NCI-H1417 (cell line): ENCODE measurements at regions not wholly inside any gene's neighbourhood (a gene's known extent, or its start where the extent isn't known, plus 50 kb on each side); places are given as distances from the start of the nearest gene placed in this dataset.
"Not testable (repeated sequence)": the region's sequence is repeated elsewhere in the genome, so short reads cannot be mapped to it uniquely, and the experiment has no call there.

Experiments
- DNase-seq, 3 experiments: peaks; one replicate each; lab custom pipeline; 2025; lab: John Stamatoyannopoulos, UW

DNA sequence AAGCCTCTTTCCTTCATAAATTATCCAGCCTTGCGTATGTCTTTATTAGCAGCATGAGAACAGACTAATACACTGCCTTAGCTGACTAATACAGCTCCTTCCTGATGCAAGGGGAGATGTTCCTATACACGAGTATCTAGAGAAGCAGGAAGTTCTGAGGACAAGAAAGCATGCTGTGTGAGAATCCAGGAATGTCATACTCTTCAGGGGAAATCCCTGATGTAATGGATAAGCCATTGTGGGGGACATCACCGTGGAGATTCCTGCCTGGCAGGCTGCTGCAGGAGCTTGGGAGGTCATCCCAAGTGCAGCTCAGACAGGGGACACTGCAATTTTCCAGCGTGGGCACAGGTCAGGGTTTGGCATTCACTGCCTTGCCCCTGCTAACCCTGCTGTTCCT lies 476.9 kb downstream of the NR2F2 start:
- DNase-seq, result no peak

GRCh38 chr15:96817900-96818299 lies 487.4 kb downstream of the NR2F2 start:
- no peak for DNase-seq

DNA sequence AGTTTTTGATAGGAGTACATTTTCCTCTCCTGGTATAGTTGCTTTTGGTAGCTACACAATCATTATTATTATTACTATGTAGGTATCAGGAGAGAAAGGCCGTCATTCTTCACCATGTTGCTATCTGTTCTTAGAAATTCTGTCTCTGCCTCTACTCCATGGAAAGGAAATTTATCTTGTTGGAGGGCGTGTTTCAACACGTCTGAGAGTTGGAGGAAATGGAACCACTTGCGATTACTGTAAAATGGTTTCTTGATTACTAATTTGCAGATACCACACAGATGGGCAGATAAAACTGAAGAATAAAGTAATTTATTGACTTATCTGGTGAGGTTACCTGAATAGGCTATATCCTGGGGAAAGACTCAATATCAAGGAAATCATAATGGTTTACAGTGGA lies 488.4 kb downstream of the NR2F2 start:
- DNase-seq, result no peak

DNA sequence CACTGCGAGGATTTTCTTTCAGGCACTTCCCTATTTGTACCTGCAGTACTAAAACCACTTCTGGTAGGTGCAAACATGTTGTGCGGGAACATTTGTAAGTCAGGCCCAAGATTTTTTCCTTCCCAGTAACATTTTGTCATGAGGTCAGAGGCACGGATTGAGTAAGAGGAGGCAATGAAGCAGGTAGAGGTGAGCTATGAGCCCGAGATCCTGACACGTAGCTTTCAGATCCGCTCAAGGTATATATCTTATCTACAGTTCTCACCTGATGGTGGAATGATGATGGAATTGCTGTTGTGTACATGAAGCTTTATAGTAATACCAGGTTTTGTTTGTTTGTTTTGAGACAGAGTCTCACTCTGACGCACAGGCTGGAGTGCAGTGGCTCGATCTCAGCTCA lies 497.5 kb downstream of the NR2F2 start:
- DNase-seq, result no peak

GRCh38 chr15:96837241-96837970 lies 506.9 kb downstream of the NR2F2 start:
- no peak for DNase-seq

DNA sequence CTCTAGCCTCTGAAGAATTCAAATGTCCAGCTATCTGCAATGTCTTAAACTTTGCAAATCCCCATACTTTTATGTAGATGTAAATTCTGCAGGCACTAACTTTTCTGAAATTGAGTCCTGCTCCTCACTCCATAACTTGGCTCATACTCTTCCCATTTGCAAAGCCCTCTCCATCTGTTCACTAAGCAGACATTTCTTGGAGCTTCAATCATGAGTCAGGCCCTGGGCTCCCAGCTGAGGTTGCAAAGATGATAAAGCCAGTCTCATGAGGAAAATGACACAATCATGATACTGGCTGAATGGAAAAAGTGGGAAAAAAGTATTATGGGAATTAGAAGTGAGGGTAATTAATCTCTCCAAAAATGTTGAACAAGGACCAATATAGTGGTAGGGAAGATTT lies 507.6 kb downstream of the NR2F2 start:
- DNase-seq, result no peak

- DNase-seq, result no peak
Observed at GRCh38 chr15:96849271-96849900, 518.9 kb downstream of the NR2F2 start.

DNA sequence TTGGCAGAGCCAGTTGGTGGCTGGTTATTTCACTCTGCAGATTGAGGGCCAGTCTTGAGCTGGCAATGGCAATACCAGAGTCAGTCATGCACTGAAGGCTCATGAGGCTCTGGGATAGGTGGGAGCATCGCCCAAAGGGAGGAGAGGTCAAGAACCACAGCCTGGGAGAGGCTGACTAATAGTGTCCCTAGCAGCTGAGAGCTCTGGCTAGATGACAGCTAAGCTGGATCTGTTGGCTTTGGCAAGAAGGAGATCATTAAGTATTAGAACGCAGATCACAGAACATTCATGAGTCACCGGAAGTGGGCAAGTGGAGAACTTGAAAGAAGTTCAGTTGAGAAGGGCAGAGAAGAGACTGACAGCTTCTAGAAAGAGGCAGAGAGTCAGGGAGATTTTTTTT lies 521.1 kb downstream of the NR2F2 start:
- DNase-seq, result no peak

DNA sequence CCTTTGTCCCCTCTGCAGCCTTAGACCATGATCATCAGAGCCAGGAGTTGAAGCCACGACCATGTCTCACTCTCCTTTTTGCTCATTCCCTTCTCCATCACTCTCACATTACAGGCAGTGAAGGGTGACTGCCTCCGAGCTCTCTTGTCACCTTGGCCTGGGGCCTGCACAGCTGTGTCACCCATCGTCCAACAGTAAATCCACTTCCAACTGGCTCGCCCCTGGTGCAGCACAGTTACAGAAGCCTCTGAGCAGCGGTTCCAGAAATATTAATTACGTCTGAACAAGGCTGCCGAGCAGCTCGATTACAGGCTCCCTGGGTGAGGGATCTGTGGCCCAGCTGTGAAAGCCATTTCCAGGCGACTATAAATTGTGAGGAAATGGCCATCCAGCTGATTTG lies 528.2 kb downstream of the NR2F2 start:
- no peak for DNase-seq

GRCh38 chr15:96860741-96861140 lies 530.2 kb downstream of the NR2F2 start:
- peak in 2 of 3 experiments; percentile 26 to 55 for DNase-seq

DNA sequence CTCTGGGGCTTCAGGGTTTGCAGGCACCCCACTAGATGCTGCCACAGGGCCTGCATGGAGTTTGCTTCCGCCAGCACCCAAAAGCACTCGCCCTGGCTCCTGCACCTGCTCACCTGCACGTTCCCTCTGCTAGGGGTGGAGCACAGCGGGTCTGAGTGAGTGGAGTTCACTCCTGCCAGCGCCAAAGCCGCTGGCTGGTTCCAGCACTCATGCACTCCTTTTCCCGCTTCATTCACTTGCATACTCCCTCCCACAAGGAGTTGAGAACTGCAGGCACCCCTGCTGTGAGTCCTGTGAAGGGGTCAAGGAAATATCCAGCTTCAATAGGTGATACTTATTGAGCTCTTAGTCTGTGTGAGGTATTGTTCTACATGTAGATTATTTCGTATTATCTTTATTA lies 537.5 kb downstream of the NR2F2 start:
- DNase-seq, result no peak

- no peak for DNase-seq
Observed at GRCh38 chr15:96869122-96869521, 538.6 kb downstream of the NR2F2 start.

DNA sequence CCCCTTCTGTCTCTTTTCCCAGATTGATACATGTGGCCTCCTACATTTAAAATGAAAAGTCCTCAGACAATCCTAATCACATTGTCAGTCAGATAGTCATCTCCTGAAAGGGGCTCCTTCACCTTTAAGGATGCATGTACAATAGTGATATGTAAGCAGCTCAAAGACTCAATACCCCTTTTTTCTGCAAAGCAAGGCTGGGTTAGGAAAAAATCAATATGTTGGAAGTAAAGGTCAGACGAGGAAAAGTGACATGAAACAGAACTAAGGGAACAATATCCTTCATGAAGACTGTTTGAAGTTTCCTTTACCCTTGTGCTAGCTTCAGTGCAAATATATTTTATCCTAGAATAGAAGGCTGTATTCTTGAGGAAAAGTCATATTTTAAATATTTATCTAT lies 539.3 kb downstream of the NR2F2 start:
- DNase-seq, result no peak

GRCh38 chr15:96870580-96870979 lies 540.1 kb downstream of the NR2F2 start:
- DNase-seq, result peak; percentile 75 to 95 (median 94)

DNA sequence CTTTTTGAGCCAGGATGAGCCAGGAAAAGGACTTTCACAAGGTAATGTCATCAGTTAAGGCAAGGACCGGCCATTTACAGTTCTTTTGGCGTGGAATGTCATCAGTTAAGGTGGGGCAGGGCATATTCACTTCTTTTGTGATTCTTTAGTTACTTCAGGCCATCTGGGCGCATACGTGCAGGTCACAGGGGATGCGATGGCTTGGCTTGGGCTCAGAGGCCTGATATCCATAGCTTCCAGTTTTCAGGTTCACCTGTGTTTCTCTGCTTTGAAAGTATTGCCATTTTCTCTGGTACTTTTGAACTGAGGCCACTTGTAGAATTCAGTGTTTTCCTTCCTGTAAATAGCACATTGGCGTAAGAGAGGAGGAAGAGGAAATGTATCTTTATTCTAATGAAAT lies 546.9 kb downstream of the NR2F2 start:
- not testable (repeated sequence) for DNase-seq

DNA sequence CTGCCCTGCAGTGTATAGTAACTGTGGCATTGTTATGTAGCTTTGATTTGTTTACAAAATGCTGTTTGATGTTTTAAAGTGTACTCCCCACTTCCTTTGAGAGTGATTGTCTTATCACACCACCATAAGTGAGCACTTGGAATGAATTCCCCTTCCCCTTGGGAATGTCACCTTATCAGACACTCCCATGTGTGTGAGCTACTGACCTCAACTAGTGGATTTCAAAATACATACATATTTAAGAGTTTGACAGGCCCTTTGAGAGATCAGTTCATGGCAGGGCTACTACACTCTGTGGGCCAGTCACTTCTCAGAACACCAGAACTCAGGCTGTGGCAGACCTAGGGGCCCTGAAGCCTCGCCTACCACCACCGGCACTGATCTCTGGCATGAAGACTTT lies 547.6 kb downstream of the NR2F2 start:
- no peak for DNase-seq

DNA sequence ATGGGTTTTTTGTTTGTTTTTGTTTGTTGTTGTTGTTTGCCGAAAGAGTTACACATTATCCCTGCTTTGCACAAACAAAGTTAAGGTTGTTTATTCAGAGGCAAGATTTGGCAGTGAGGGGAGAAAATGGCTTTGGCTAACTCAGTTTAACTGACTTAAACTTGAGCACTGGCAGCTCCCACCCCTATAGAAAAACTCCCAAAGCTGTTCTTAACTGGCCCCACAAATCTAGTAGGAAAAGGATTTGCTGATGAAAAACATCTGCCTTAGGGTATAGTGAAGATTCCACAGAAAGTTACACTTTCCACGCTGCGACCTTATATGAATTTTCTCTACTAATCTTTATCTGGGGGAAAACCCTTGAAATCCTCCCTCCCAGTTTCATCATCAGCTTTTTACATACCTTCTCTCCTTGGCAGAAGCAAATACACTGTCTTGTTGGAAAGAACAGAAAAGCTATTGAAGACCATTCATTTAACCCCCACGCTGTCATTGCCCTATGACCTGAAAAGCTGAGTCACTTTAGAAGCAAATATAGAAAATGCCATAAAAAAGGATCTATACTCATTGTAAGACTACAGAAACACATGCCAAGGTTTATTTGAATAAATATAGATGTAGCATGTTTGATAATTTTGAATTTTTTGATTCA lies 551.7 kb downstream of the NR2F2 start:
- DNase-seq, result no peak

DNA sequence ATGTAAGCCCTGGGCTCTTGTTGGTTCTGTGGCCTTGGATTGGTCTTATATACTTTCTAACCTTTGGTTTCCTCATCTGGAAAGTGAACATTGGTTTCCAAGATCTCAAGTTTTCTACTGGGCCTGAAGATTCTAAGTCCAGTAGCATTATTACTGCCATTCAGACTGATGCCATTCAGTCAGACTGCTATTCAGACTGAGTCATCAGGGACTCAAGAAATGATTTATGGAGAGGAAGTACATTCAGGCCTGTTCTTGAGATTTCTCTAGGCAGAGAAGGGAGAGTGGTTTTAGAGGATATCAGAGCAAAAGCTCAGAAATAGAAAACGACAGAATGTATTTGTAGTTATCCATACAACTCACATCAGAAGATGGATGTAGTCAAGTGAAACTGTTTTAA lies 557.2 kb downstream of the NR2F2 start:
- no peak for DNase-seq

DNA sequence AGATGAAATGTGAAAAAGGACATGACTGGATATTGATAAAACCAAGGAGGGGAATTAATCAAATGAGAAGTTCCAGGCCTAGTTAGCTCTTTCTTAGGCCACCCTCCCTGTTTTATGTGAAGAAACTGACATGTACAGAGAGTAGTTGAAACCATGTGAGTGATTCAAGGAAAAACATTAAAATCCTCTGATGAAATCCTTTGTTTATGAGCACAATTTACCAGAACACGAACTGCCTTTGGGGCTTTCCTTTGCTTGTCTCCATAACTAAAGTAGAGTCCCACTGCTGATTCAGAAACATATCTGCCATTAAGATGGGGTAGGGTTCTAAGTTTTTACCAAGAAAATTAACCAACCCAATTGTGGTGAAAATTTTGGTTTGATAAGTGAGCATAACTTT lies 558.3 kb downstream of the NR2F2 start:
- DNase-seq, result no peak

GRCh38 chr15:96889734-96890480 lies 559.4 kb downstream of the NR2F2 start:
- no peak for DNase-seq

DNA sequence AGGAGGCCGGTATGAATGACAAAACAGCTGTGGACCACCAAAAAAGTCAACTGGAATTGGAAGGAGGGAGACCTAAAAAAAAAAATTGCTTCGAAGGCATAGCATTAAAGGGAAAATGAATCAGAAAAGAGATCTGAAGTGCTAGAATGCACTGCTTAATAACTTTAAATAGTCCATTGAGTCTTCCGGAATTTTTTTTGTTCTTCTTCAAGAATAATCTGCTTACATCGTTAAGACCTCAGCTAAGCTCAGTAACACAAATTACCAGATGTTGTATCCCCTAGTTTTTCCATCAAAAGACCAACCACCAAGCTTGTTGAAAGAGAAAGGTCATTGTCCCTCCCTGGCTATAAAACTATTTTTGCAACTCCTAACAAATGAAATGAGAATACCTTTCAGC lies 560.5 kb downstream of the NR2F2 start:
- no peak for DNase-seq

DNA sequence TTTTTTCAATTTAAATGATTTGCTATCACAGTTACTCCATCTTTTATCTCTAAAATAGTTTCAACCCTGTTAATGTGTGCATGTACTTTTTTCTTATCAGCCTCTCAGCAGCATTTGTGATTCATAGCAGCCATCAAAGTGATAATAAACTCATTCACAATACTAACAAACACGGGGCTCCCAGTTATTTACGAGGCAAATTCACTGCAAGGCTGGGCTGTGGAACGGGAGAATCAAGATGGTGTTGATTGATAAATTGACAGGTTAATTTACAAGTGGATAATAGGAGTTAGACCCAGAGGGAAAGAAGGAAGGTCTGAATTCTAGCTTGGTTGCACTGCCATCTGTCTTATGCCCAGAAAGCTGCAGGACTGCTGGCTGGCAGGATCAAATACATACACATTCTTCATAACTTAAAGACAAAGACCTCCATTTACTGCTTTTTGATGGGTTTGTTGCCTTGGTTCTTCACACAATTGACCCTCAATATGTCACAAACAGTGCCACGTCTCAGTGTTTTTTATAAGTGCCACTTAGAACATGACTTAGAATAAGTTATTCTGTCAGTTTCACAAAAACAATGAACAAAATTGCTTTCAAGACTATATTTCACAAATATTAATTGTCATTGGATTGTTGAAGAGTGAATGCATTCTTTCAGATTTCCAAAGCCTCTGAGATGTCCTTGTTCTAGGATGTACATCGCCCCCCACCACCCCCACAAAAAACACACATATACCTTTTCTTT lies 562.8 kb downstream of the NR2F2 start:
- peak in 2 of 3 experiments; percentile 48 to 86 for DNase-seq
